CD4-positive, alpha-beta T cell treated with Interleukin-1 beta for 1 hour (primary cell): ENCODE measurements at regions not wholly inside any gene's neighbourhood (a gene's known extent, or its start where the extent isn't known, plus 50 kb on each side); places are given as distances from the start of the nearest gene placed in this dataset.

Experiments
- DNase-seq, 2 donors: peaks; one replicate each; pipeline ENCODE4 v3.0.0-alpha.2; 2020 to 2022

- DNase-seq = no peak
Observed at GRCh38 chr10:89829262-89829886, 128.0 kb downstream of the KIF20B start.

GRCh38 chr10:89829887-89830269, 128.5 kb downstream of the KIF20B start:
- no peak for DNase-seq

- no peak for DNase-seq
Observed at GRCh38 chr10:89830624-89831023, 129.2 kb downstream of the KIF20B start.

GRCh38 chr10:89836840-89837164, 135.4 kb downstream of the KIF20B start:
- DNase-seq = no peak

GRCh38 chr10:89837165-89838043, 136.0 kb downstream of the KIF20B start:
- DNase-seq = peak; percentile 23 to 52

- peak in 1 of 2 donors; percentile 1 for DNase-seq
Observed at GRCh38 chr10:89838044-89838615, 136.7 kb downstream of the KIF20B start.

GRCh38 chr10:89845541-89846280, 144.3 kb downstream of the KIF20B start:
- no peak for DNase-seq

- no peak for DNase-seq
Observed at GRCh38 chr10:89846281-89846630, 144.9 kb downstream of the KIF20B start.

- no peak for DNase-seq
Observed at GRCh38 chr10:89846786-89847185, 145.4 kb downstream of the KIF20B start.

GRCh38 chr10:89852872-89853271, 151.5 kb downstream of the KIF20B start:
- no peak for DNase-seq

GRCh38 chr10:89853781-89854191, 152.4 kb downstream of the KIF20B start:
- DNase-seq = no peak

GRCh38 chr10:89857431-89858042, 156.1 kb downstream of the KIF20B start:
- DNase-seq = no peak

- DNase-seq = no peak
Observed at GRCh38 chr10:89861199-89861573, 159.8 kb downstream of the KIF20B start.

- DNase-seq = no peak
Observed at GRCh38 chr10:89861584-89862301, 160.4 kb downstream of the KIF20B start.

GRCh38 chr10:89867964-89868363, 166.6 kb downstream of the KIF20B start:
- DNase-seq = no peak

GRCh38 chr10:89869180-89869579, 167.8 kb downstream of the KIF20B start:
- DNase-seq = no peak

- DNase-seq = no peak
Observed at GRCh38 chr10:89869592-89870156, 168.3 kb downstream of the KIF20B start.

- no peak for DNase-seq
Observed at GRCh38 chr10:89870936-89871335, 169.5 kb downstream of the KIF20B start.

- no peak for DNase-seq
Observed at GRCh38 chr10:89873055-89873454, 171.7 kb downstream of the KIF20B start.

- no peak for DNase-seq
Observed at GRCh38 chr10:89875557-89875956, 174.2 kb downstream of the KIF20B start.

GRCh38 chr10:89879121-89879520, 177.7 kb downstream of the KIF20B start:
- DNase-seq = no peak

GRCh38 chr10:89887406-89887805, 186.0 kb downstream of the KIF20B start:
- no peak for DNase-seq
